ENCODE measurements at regions not wholly inside any gene's neighbourhood (a gene's known extent, or its start where the extent isn't known, plus 50 kb on each side); places are given as distances from the start of the nearest gene placed in this dataset.

GRCh38 chr5:96278981-96279380 lies 154.1 kb downstream of the PCSK1 start:
- Histone ChIP-seq H3K27ac (ENCODE audit: low read length) (no peak overlapping the region), H3K4me3 (ENCODE audit: low read length) (no peak overlapping the region), H3K9me3 (ENCODE audit: insufficient read depth, low read depth, low read length) (no peaks in the 10 kb centered on the region), H3K4me1 (ENCODE audit: insufficient read depth, low read length) (no peaks in the 10 kb centered on the region), H3K36me3 (ENCODE audit: insufficient read depth, low read depth, low read length) (no peaks in the 10 kb centered on the region), H3K27me3 (ENCODE audit: insufficient read depth, low read length) (no peaks in the 10 kb centered on the region), H3K9ac (ENCODE audit: low read depth, low read length) (no peak overlapping the region)

GRCh38 chr5:96275051-96275450 lies 158.0 kb downstream of the PCSK1 start:
- H3K4me1 ChIP-seq (ENCODE audit: insufficient read depth, low read length), result no peaks in the 10 kb centered on the region
- H3K9me3 ChIP-seq (ENCODE audit: insufficient read depth, low read depth, low read length), result 0 out of 2 replicates have a peak, but pooled peaks cover 4% of the 10 kb centered on the region
- no peak overlapping the region for H3K4me3 ChIP-seq (ENCODE audit: low read length)
- no peak overlapping the region for H3K9ac ChIP-seq (ENCODE audit: low read depth, low read length)
- no peaks in the 10 kb centered on the region for H3K27me3 ChIP-seq (ENCODE audit: insufficient read depth, low read length)
- H3K27ac ChIP-seq (ENCODE audit: low read length), result no peak overlapping the region
- H3K36me3 ChIP-seq (ENCODE audit: insufficient read depth, low read depth, low read length), result no peaks in the 10 kb centered on the region

- H3K27me3 ChIP-seq (ENCODE audit: insufficient read depth, low read length), result no peaks in the 10 kb centered on the region
- H3K9me3 ChIP-seq (ENCODE audit: insufficient read depth, low read depth, low read length), result 0 out of 2 replicates have a peak, but pooled peaks cover 4% of the 10 kb centered on the region
- H3K4me3 ChIP-seq (ENCODE audit: low read length), result no peak overlapping the region
- H3K27ac ChIP-seq (ENCODE audit: low read length), result no peak overlapping the region
- no peak overlapping the region for H3K9ac ChIP-seq (ENCODE audit: low read depth, low read length)
- H3K4me1 ChIP-seq (ENCODE audit: insufficient read depth, low read length), result no peaks in the 10 kb centered on the region
- H3K36me3 ChIP-seq (ENCODE audit: insufficient read depth, low read depth, low read length), result no peaks in the 10 kb centered on the region
Measured at GRCh38 chr5:96265487-96265886, 167.6 kb downstream of the PCSK1 start.

- Histone ChIP-seq H3K27me3 (ENCODE audit: insufficient read depth, low read length) (no peaks in the 10 kb centered on the region), H3K27ac (ENCODE audit: low read length) (no peak overlapping the region), H3K36me3 (ENCODE audit: insufficient read depth, low read depth, low read length) (no peaks in the 10 kb centered on the region), H3K4me3 (ENCODE audit: low read length) (no peak overlapping the region), H3K9me3 (ENCODE audit: insufficient read depth, low read depth, low read length) (no peaks in the 10 kb centered on the region), H3K9ac (ENCODE audit: low read depth, low read length) (no peak overlapping the region), H3K4me1 (ENCODE audit: insufficient read depth, low read length) (no peaks in the 10 kb centered on the region)
Measured at GRCh38 chr5:96264047-96264446, 169.0 kb downstream of the PCSK1 start.

GRCh38 chr5:96262105-96262504 lies 170.9 kb downstream of the PCSK1 start:
- Histone ChIP-seq H3K4me1 (ENCODE audit: insufficient read depth, low read length) (peaks cover 5% of the 10 kb centered on the region; the same call in 1 of the 2 replicates), H3K9ac (ENCODE audit: low read depth, low read length) (no peak overlapping the region), H3K4me3 (ENCODE audit: low read length) (no peak overlapping the region), H3K36me3 (ENCODE audit: insufficient read depth, low read depth, low read length) (no peaks in the 10 kb centered on the region), H3K27ac (ENCODE audit: low read length) (no peak overlapping the region), H3K27me3 (ENCODE audit: insufficient read depth, low read length) (no peaks in the 10 kb centered on the region), H3K9me3 (ENCODE audit: insufficient read depth, low read depth, low read length) (no peaks in the 10 kb centered on the region)

GRCh38 chr5:96260009-96260408 lies 173.0 kb downstream of the PCSK1 start:
- no peak overlapping the region for H3K4me3 ChIP-seq (ENCODE audit: low read length)
- H3K4me1 ChIP-seq (ENCODE audit: insufficient read depth, low read length), result peaks cover 5% of the 10 kb centered on the region; the same call in 1 of the 2 replicates
- no peak overlapping the region for H3K9ac ChIP-seq (ENCODE audit: low read depth, low read length)
- no peaks in the 10 kb centered on the region for H3K36me3 ChIP-seq (ENCODE audit: insufficient read depth, low read depth, low read length)
- H3K27me3 ChIP-seq (ENCODE audit: insufficient read depth, low read length), result no peaks in the 10 kb centered on the region
- H3K27ac ChIP-seq (ENCODE audit: low read length), result no peak overlapping the region
- no peaks in the 10 kb centered on the region for H3K9me3 ChIP-seq (ENCODE audit: insufficient read depth, low read depth, low read length)

- peaks cover 5% of the 10 kb centered on the region; the same call in 1 of the 2 replicates for H3K4me1 ChIP-seq (ENCODE audit: insufficient read depth, low read length)
- H3K27me3 ChIP-seq (ENCODE audit: insufficient read depth, low read length), result no peaks in the 10 kb centered on the region
- no peaks in the 10 kb centered on the region for H3K36me3 ChIP-seq (ENCODE audit: insufficient read depth, low read depth, low read length)
- H3K27ac ChIP-seq (ENCODE audit: low read length), result no peak overlapping the region
- H3K9ac ChIP-seq (ENCODE audit: low read depth, low read length), result no peak overlapping the region
- no peaks in the 10 kb centered on the region for H3K9me3 ChIP-seq (ENCODE audit: insufficient read depth, low read depth, low read length)
- H3K4me3 ChIP-seq (ENCODE audit: low read length), result no peak overlapping the region
Measured at GRCh38 chr5:96259151-96259772, 173.8 kb downstream of the PCSK1 start.

- Histone ChIP-seq H3K9ac (ENCODE audit: low read depth, low read length) (no peak overlapping the region), H3K27me3 (ENCODE audit: insufficient read depth, low read length) (no peaks in the 10 kb centered on the region), H3K36me3 (ENCODE audit: insufficient read depth, low read depth, low read length) (no peaks in the 10 kb centered on the region), H3K4me1 (ENCODE audit: insufficient read depth, low read length) (peaks cover 5% of the 10 kb centered on the region; the same call in 1 of the 2 replicates), H3K4me3 (ENCODE audit: low read length) (no peak overlapping the region), H3K27ac (ENCODE audit: low read length) (no peak overlapping the region), H3K9me3 (ENCODE audit: insufficient read depth, low read depth, low read length) (no peaks in the 10 kb centered on the region)
Measured at GRCh38 chr5:96258692-96259091, 174.4 kb downstream of the PCSK1 start.

- no peak overlapping the region for H3K27ac ChIP-seq (ENCODE audit: low read length)
- H3K9ac ChIP-seq (ENCODE audit: low read depth, low read length), result no peak overlapping the region
- no peak overlapping the region for H3K4me3 ChIP-seq (ENCODE audit: low read length)
- H3K27me3 ChIP-seq (ENCODE audit: insufficient read depth, low read length), result no peaks in the 10 kb centered on the region
- H3K9me3 ChIP-seq (ENCODE audit: insufficient read depth, low read depth, low read length), result no peaks in the 10 kb centered on the region
- H3K36me3 ChIP-seq (ENCODE audit: insufficient read depth, low read depth, low read length), result no peaks in the 10 kb centered on the region
- peaks cover 5% of the 10 kb centered on the region; the same call in 1 of the 2 replicates for H3K4me1 ChIP-seq (ENCODE audit: insufficient read depth, low read length)
Measured at GRCh38 chr5:96257904-96258303, 175.1 kb downstream of the PCSK1 start.

GRCh38 chr5:96256795-96257470 lies 176.1 kb downstream of the PCSK1 start:
- Histone ChIP-seq H3K9ac (ENCODE audit: low read depth, low read length) (no peak overlapping the region), H3K4me3 (ENCODE audit: low read length) (no peak overlapping the region), H3K27ac (ENCODE audit: low read length) (no peak overlapping the region), H3K4me1 (ENCODE audit: insufficient read depth, low read length) (peaks cover 5% of the 10 kb centered on the region; the same call in 1 of the 2 replicates), H3K36me3 (ENCODE audit: insufficient read depth, low read depth, low read length) (no peaks in the 10 kb centered on the region), H3K9me3 (ENCODE audit: insufficient read depth, low read depth, low read length) (no peaks in the 10 kb centered on the region), H3K27me3 (ENCODE audit: insufficient read depth, low read length) (no peaks in the 10 kb centered on the region)

GRCh38 chr5:96254980-96255691 lies 177.9 kb downstream of the PCSK1 start:
- Histone ChIP-seq H3K4me3 (ENCODE audit: low read length) (no peak overlapping the region), H3K9me3 (ENCODE audit: insufficient read depth, low read depth, low read length) (no peaks in the 10 kb centered on the region), H3K27ac (ENCODE audit: low read length) (no peak overlapping the region), H3K27me3 (ENCODE audit: insufficient read depth, low read length) (no peaks in the 10 kb centered on the region), H3K4me1 (ENCODE audit: insufficient read depth, low read length) (peaks cover 5% of the 10 kb centered on the region; the same call in 1 of the 2 replicates), H3K36me3 (ENCODE audit: insufficient read depth, low read depth, low read length) (no peaks in the 10 kb centered on the region), H3K9ac (ENCODE audit: low read depth, low read length) (no peak overlapping the region)
